OCI-LY1 (cell line): ENCODE measurements at regions not wholly inside any gene's neighbourhood (a gene's known extent, or its start where the extent isn't known, plus 50 kb on each side); places are given as distances from the start of the nearest gene placed in this dataset.

Experiments used
- CTCF ChIP-seq: fragments of 200-600 bp; sonication (generic), shearing (Covaris generic); IDR thresholded peaks from 2 replicates; pipeline ENCODE4 v1.5.1; 2017; ENCODE audit warnings: mild to moderate bottlenecking, antibody characterized with exemption, low read length, moderate library complexity, mixed read lengths
- EZH2 ChIP-seq: fragments of 200-600 bp; sonication (generic), shearing (Covaris generic); IDR thresholded peaks from 2 replicates; pipeline ENCODE4 v1.8.0; 2017; ENCODE audit warnings: borderline replicate concordance, mixed run types, mild to moderate bottlenecking, antibody characterized with exemption, low read length, moderate library complexity, mixed read lengths

DNA sequence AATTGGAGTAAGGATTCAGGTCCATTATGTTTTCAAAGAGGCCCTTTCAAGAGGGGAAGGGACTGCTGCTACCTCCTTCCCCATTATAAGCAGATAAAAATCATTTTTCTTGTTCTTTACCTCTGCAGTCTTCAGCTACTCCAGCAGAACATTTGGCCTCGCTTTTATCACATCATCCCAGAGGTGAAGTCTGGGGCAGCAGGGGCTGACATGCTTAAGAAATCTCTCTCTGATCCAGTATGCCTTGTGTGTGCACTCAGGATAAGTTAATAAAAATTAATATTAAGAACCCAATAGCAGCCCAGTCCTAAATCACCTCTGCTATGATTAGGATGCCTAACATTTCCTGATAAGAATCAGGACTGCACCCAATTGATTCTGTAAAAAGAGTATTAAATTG is 306.9 kb upstream of the NREP start:
- TF ChIP-seq CTCF (no peak), EZH2 (no peak)
